GM12875 (cell line): ENCODE measurements at regions not wholly inside any gene's neighbourhood (a gene's known extent, or its start where the extent isn't known, plus 50 kb on each side); places are given as distances from the start of the nearest gene placed in this dataset.

Source experiments
- H3K4me3 ChIP-seq: one replicate; pipeline ENCODE4 v1.5.1; 2011; ENCODE audit warnings: low read depth, low read length, control low read depth
- TF ChIP-seq, protein P1 (sequence below): IDR thresholded peaks from 2 replicates; pipeline ENCODE4 v1.5.1; 2011; ENCODE audit warnings: low read depth, mild to moderate bottlenecking, control low read depth, inconsistent platforms, low read length, moderate library complexity, borderline replicate concordance; ENCODE audit not compliant: insufficient read depth

DNA sequence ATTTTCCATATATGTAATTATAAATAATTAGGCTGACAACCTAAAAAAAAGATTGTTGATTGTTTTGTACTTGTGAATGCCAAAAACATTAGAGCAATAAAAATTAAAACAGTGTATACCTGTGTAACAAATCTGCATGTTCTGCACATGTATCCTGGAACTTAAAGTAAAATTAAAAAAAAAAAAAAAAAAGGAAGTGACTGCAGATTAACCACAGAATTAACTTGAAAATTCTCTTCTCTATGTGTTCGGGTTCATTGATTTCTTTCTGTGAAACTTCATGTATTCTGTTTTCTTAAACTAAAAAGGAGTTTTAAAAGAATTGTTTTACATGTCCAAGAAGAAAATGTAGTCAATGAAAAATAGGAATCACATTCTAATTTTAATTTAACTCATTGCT is 95.7 kb downstream of the FASLG start:
- H3K4me3 ChIP-seq = no peak overlapping the region
- TF ChIP-seq, protein P1, sequence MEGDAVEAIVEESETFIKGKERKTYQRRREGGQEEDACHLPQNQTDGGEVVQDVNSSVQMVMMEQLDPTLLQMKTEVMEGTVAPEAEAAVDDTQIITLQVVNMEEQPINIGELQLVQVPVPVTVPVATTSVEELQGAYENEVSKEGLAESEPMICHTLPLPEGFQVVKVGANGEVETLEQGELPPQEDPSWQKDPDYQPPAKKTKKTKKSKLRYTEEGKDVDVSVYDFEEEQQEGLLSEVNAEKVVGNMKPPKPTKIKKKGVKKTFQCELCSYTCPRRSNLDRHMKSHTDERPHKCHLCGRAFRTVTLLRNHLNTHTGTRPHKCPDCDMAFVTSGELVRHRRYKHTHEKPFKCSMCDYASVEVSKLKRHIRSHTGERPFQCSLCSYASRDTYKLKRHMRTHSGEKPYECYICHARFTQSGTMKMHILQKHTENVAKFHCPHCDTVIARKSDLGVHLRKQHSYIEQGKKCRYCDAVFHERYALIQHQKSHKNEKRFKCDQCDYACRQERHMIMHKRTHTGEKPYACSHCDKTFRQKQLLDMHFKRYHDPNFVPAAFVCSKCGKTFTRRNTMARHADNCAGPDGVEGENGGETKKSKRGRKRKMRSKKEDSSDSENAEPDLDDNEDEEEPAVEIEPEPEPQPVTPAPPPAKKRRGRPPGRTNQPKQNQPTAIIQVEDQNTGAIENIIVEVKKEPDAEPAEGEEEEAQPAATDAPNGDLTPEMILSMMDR = no peak

DNA sequence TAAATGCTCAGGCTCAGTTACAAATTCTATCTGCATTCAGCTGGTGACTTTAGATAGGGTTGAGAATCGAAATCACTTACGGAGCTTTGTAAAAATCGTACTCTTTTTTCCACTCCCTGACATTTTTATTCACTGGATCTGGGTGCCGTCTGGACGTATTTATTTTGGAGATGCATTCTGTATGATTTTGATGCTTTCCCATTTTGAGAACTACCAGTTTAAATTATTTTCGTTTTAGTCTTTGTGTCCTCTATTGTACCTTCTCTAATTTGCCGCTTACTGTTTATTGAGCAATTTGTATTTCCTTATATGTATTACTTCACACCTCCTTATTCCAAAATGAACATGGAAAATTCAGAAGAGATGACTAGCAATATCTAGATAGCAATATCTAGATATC is 96.2 kb downstream of the FASLG start:
- TF ChIP-seq, protein P1 = no peak
- H3K4me3 ChIP-seq = no peak overlapping the region

DNA sequence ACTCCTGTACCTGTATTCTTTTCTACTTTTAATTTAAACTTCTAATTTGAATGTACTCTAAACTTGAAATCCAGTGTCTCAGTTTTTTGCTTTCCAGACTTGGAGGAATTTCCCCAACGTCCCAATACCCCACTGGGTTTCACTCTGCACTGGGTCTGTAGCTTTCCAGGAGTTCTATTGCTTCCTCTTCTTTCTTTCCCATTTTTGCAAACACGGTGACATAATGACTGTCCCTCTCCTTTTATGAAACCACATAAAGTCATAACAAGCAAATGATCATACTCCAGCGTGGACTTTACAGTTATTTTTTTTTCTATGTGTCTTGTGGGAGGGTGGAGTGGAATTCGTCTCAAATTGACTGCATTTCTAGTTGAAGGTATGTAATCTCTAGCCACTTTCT is 97.1 kb downstream of the FASLG start:
- TF ChIP-seq, protein P1 = no peak
- H3K4me3 ChIP-seq = no peak overlapping the region

DNA sequence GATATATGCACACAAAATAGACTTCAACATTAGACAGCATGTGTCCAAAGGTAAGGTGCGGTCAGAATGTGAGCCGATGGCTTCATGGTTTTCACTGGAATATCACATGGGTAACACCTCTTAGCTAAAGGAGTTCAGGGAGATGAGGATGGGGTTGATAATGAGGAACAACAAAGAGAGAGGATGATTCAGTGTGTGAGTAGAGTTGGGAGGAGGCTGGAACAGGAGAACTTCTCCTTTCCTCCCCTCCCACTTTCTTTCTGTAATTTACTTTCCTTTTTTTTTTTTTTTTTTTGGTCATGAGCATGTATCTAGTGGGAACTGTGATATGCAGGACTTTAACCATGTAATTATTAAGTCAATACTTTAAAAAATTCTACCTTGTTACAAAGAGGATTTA is 99.4 kb downstream of the FASLG start:
- no peak overlapping the region for H3K4me3 ChIP-seq

DNA sequence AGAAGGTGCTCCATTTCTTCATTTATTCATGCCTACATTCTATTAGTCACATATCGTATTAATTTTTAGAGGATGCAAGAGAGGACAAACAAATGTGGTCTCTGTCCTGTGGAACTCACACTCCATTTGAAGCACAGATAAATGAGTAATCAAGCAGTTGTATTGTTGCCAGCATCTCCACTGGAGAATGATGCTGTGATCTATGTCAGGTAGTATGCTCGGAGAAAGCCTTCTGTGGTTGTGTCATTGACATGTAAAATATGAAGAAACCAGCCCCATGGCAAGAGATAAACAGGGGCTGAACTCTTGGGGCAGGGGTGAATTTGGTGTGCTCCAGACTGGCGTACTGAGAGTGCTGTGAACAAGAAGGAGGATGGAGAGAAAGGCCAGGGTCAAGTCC is 101.2 kb downstream of the FASLG start:
- TF ChIP-seq, protein P1 = no peak
- H3K4me3 ChIP-seq = no peak overlapping the region

More for the DNA sequence above, 99.4 kb downstream of the FASLG start:
- TF ChIP-seq, protein P1 = no peak

DNA sequence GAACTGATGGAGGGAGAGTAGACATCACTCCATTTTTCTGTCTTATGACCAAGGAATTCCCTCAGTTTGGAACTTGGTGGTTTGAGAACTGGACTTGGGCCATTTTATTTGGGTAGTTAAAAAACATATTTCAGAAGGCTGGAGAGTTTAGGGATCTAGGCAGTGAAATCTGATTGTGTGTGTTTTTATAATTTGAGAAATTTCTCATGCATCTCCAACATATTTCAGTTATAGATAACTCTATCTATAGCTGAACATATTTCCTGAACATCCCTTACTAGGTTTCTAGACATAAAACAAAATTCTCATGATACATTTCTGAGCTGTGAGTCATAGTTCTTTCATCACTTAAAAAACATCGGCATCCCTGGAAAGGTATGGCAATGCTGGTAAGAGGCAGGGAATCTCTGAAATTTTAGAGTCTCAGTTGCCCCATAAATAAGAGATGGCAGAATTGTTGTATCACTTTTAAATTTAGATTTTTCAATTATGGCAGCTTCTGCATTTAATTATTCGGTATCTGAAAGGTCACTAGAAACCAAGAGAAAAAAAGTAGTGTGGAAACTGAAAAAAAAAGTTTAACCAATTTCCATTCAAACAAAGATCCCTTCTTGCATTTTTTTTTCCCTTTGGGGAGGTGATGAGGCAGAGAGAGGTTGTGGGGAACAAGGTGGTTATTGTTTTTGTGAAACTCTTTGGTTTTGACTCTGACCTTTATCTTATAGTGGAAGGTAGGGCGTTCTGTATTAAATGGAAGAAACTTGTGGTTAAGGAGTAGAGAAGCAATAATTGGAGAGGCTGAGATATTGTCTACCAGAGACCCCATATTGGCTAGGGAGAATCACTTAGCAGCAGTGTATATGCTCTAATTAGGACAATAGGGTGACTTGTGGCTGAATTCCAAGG is 102.9 kb downstream of the FASLG start:
- no peak overlapping the region for H3K4me3 ChIP-seq
- TF ChIP-seq, protein P1 = no peak

DNA sequence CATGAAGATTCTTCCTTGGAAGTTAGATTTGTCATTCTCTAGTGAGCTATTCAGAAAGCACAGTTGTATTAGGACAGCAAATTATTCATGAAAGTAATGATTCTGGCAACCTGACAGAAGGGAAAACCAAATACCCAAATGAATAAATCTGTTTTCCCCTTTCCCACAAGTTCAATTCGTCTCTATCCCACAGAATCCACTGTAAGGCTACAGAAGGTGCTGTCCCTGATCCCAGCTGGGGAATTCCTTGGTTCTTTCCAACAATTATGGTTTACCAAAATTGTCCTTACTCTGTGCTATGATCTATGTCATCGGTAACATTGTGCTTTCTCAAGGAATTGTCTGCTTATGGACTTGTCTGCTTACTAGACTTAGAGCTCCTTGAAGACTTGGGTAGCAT is 104.2 kb downstream of the FASLG start:
- H3K4me3 ChIP-seq = no peak overlapping the region
- TF ChIP-seq, protein P1 = no peak
